GM19397 (cell line): ENCODE measurements at regions not wholly inside any gene's neighbourhood (a gene's known extent, or its start where the extent isn't known, plus 50 kb on each side); places are given as distances from the start of the nearest gene placed in this dataset.
"Not testable (repeated sequence)": the region's sequence is repeated elsewhere in the genome, so short reads cannot be mapped to it uniquely, and the experiment has no call there.

ENCODE experiments used
- ATAC-seq: cut with Tn5 transposase; IDR thresholded peaks from one replicate; pipeline ENCODE4 v1.9.1; 2021; ENCODE audit warnings: mild to moderate bottlenecking, moderate library complexity; ENCODE audit not compliant: unreplicated experiment

- ATAC-seq, result not testable (repeated sequence)
These were observed 201.7 kb downstream of the LAT start for GRCh38 chr16:29186306-29187220.

DNA sequence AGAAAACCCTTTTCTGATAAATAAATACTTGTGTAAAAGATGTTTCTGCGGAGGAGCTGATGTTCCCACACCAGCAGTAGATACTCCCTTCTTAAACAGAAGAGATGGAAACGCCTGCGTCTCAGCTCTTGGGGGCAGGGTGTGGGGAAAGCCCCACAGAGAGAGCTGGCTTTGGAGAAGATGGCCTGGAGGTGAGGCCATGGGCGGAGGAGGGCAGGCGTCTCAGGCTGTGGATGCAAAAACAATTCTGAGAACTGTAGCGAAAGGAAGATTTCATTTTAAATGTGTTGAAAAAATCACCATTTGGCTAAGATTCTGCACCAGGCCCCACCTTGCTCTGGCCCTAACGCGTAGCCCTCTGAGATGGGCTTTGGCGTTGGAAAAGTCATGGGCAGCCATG lies 201.0 kb downstream of the LAT start:
- not testable (repeated sequence) for ATAC-seq

- ATAC-seq, result not testable (repeated sequence)
These were observed 200.0 kb downstream of the LAT start for GRCh38 chr16:29184738-29185438.

DNA sequence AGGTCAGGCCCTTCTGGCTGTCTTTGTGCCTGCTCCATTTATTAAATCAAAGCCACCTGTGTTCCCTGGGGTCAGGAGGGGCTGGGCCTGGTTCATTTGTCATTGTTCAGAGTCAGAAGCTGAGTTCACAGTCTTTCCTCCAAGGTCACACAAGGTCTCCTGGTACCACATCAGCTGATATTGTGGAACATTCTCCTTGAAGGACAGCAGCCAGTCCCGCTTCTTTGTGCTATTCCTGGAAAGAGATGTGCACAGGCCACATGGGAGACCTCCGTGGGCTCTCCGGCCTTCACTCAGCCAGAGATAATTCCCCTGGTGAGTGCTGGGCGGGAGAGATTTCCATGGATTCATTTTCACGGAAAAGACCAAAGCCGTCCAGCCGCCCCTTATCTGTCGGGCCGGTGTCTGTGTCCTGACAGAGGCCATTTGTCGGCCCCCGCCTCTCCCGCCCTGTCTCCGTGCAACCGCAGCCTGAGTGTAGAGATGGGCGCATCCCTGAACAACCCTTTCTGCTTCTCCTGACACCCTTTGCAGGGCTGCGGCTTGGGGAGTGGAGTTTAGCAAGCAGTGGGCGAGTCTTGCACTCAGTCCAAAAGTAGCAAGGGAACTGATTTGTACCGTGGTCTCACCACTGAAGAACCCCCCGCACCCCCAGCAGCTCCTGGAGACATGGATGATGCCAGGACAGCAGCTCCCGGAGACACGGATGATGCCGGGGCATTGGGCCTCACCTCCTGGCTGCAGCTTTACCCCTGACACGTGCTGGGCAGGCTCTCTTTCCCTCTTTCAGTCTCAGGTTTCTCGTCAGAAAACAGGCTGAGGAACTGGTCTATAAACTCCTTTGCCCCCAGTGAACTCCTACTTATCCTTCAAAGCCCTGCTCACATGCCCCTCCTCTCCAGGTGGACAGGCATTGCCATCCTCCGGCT lies 198.4 kb downstream of the LAT start:
- ATAC-seq, result not testable (repeated sequence)

GRCh38 chr16:29182501-29182900 lies 197.6 kb downstream of the LAT start:
- ATAC-seq, result no peak

GRCh38 chr16:29181921-29182411 lies 197.1 kb downstream of the LAT start:
- not testable (repeated sequence) for ATAC-seq

DNA sequence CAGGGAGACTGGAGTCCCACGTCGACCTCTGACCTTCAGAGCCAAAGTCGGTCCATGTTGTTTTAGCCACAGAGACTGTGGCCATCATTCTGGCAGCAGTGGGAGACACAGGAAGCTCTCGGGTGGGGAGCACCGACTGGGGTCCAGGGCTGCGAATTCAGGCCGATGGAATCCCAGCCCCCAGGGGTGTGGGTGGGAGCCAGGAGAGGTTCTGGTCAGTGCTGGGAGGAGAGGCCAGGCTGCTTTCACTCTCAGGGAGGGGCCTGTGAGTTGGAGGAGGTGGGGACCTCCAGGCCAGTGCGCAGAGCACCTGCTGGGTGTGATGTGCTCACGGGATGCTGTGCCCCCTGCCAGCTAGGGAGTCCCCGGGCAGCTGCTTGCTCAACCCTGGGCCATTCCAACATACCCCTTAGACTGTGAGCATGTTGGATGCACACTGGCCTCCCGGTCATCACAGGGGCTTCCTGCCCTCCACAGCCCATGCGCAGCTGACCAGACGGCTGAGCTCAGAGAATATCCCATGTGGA lies 196.5 kb downstream of the LAT start:
- not testable (repeated sequence) for ATAC-seq

DNA sequence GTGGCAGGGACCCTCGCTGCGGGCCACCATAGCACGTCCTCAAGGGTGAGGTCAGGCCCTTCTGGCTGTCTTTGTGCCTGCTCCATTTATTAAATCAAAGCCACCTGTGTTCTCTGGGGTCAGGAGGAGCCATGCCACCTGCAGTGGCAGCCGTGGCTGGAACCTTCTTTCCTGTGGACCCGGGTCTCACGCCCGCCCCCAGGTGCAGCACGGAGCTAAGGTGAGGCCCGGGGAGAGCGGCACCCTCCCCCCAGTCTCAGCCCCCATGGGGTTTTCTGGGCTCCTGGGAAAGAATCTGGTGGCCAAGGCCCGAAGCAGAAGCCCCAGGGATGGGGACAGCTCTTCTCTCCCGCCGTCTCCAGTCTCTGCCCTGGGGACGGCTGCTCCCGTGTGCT lies 195.4 kb downstream of the LAT start:
- ATAC-seq, result not testable (repeated sequence)

- ATAC-seq, result not testable (repeated sequence)
These were observed 194.8 kb downstream of the LAT start for GRCh38 chr16:29179401-29180205.

DNA sequence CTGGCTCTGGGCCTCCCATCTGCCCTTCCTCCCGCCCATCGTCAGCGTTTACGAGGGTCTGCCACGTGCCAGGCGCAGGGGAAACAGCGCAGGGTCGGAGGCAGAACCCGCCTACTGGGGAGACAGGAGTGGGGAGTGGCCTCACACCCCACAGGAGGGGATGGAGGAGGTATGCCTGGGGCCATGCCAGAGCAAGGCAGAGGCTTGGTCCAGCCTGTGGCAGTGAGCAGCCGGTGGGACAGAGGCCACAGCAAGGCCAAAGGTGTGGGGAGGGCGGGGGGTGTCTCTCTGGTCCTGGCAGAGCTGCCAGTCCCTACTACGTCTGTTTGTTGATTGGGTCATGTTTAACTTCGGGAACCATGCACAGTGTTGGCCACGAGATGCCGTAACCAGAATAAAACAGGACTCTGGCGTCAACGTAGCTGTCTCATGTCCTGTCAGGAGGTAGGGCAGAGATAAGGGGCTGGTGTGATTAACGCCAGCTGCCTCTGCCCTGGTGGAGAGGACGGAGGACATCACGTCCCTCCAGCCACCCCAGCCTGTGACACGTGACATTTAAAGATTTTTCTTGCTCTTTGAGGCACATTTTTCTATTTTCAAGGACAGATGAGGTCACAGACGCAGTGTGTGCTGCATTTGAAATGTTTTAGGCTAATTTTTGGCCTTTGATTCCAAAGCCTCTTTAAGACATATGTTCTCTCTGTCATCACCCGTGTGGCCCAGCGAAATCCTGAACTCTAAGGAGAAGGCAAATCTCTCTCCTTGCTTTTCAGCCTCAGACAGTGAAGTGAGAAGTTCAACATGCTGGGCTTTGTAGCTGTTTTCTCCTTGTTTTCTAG lies 193.3 kb downstream of the LAT start:
- not testable (repeated sequence) for ATAC-seq

GRCh38 chr16:29177203-29177887 lies 192.5 kb downstream of the LAT start:
- ATAC-seq, result not testable (repeated sequence)

DNA sequence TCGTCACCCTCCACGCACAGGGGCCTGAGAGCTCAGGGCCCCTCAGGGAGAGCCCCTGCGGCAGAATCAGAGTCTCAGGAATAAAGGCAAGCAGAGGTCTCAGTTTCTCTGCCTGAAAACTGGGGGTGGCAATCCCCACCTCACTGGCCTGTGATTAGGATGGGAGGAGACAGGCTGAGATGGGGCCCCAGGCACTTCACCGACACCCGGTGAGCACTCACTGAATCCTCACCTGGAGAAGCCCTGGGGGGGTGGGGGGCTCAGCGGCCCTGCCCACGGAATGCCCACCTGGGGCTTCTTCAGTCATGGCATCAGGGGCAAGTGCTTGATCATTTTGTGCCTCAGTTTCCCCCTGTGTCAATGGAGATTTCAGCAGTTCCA lies 192.0 kb downstream of the LAT start:
- not testable (repeated sequence) for ATAC-seq

DNA sequence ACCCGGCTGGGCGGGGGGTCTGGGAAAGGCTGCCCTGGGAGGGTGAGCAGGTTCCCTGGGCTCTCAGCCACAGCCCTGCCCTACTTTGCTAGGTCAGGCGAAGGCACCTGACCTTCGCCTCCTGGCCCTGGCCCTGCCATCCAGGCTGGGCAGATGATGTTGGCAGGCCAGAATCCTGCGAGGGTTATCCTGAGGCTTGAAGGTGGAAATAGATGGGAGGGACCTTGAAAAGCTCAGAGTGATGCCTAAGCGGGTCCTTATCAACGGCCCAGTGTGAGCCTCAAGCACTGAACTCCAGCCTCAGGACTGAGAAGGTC lies 191.3 kb downstream of the LAT start:
- not testable (repeated sequence) for ATAC-seq

GRCh38 chr16:29175411-29176153 lies 190.7 kb downstream of the LAT start:
- not testable (repeated sequence) for ATAC-seq

- not testable (repeated sequence) for ATAC-seq
These were observed 188.8 kb downstream of the LAT start for GRCh38 chr16:29173371-29174305.

DNA sequence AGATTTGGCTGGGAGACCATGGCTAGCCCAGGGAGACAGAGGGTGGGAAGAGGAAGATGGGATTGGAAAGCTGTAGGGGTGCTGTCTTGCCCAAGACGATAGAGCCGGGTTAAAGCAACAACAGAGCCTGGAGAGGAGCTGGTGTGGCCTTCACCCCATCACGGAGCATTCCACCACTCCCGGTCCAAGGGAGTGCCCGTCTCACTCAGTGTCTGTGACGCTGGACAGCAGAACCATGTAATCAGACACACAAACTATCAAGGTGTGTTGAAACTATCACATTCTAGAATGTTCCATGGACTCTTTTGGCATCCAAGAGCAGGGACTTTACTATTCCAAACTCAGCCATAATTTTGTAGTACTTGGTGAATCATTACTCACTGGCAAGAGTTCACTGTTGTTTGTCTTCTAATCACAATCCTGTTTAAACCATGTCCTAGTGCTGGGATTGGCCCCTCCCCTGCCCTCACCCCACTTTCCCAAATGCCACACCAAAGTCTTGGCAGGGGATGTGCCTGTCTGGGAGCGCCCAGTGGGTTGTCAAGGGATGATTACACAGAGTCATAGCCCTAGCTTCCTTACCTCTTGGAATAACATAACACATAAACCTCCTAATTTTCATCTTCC lies 187.4 kb downstream of the LAT start:
- ATAC-seq, result not testable (repeated sequence)
